ENCODE measurements at regions not wholly inside any gene's neighbourhood (a gene's known extent, or its start where the extent isn't known, plus 50 kb on each side); places are given as distances from the start of the nearest gene placed in this dataset.

DNA sequence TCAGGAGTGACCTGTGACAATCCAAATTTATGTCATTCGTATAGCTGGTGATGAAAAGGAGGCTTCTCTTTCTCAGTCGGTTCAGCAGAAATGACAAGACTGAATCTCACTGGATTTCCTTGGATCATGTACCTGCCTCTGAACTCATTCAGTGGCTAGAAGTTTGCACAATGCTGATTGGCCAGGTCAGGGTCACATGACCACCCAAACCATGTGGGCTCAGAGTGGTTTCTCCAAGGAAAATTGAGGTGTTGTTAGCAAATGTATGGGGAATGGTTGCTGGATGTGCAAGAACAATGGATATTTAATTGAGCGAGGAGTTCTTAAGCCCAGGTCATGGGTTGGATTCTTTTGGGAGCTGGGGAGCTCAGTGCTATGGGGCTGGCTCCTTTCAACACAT, 227.5 kb downstream of the AACS start:
- TF ChIP-seq, protein P1, sequence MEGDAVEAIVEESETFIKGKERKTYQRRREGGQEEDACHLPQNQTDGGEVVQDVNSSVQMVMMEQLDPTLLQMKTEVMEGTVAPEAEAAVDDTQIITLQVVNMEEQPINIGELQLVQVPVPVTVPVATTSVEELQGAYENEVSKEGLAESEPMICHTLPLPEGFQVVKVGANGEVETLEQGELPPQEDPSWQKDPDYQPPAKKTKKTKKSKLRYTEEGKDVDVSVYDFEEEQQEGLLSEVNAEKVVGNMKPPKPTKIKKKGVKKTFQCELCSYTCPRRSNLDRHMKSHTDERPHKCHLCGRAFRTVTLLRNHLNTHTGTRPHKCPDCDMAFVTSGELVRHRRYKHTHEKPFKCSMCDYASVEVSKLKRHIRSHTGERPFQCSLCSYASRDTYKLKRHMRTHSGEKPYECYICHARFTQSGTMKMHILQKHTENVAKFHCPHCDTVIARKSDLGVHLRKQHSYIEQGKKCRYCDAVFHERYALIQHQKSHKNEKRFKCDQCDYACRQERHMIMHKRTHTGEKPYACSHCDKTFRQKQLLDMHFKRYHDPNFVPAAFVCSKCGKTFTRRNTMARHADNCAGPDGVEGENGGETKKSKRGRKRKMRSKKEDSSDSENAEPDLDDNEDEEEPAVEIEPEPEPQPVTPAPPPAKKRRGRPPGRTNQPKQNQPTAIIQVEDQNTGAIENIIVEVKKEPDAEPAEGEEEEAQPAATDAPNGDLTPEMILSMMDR (IDR thresholded peaks at IDR 0.05), result no peak
- TF ChIP-seq POLR2A (IDR thresholded peaks at IDR 0.05), result no peak
